ENCODE measurements at regions not wholly inside any gene's neighbourhood (a gene's known extent, or its start where the extent isn't known, plus 50 kb on each side); places are given as distances from the start of the nearest gene placed in this dataset.

GRCh38 chr20:21968486-21968885, 263.0 kb downstream of the PAX1 start:
- Mint-ChIP-seq H3K9me3 (peaks cover 1 to 2% of the 10 kb centered on the region in 2 experiments), H3K4me1 (no peaks in the 10 kb centered on the region), H3K27me3 (ENCODE audit: low read depth) (no peaks in the 10 kb centered on the region), H3K27ac (no peak overlapping the region; a peak in 1 of 7 replicates), H3K4me3 (no peak overlapping the region), H3K36me3 (ENCODE audit: insufficient read depth in 1 of 3, low read depth in 3 of 3) (peaks cover 0 to 2% (median 1%) of the 10 kb centered on the region in 3 experiments; a peak in 1 of 7 replicates)
- H3T11ph ChIP-seq (ENCODE audit: low read length), result no peak overlapping the region
- H3K4ac ChIP-seq (ENCODE audit: low read depth, low read length), result no peak overlapping the region
- H3K14ac ChIP-seq (ENCODE audit: insufficient read depth, low read length), result no peak overlapping the region
- no peak overlapping the region for H2BK5ac ChIP-seq (ENCODE audit: insufficient read length, low read length)
- no peak overlapping the region for H3K23ac ChIP-seq (ENCODE audit: insufficient read length, low read depth, low read length)
- no peak overlapping the region for H3K27ac ChIP-seq (ENCODE audit: insufficient read length, low read depth, low read length)
- H3K79me2 ChIP-seq (ENCODE audit: insufficient read depth, low read length), result no peaks in the 10 kb centered on the region
- H4K8ac ChIP-seq (replicated peaks; ENCODE audit: insufficient read length, low read depth, low read length), result no peak overlapping the region
- H3K18ac ChIP-seq (ENCODE audit: insufficient read length, low read depth, low read length), result no peak overlapping the region
- H2BK15ac ChIP-seq (ENCODE audit: low read depth, low read length), result no peak overlapping the region
- no peak overlapping the region for H4K5ac ChIP-seq (ENCODE audit: insufficient read length, low read depth, low read length)
- H2AK5ac ChIP-seq (ENCODE audit: insufficient read length, low read length), result no peak overlapping the region
- no peaks in the 10 kb centered on the region for H3K79me1 ChIP-seq (ENCODE audit: insufficient read depth, low read depth, low read length, poor library complexity, severe bottlenecking)
- H3K56ac ChIP-seq (ENCODE audit: insufficient read length, low read depth, low read length), result no peak overlapping the region
- H3K23me2 ChIP-seq (ENCODE audit: insufficient read length, low read depth, low read length, poor library complexity, severe bottlenecking), result no peaks in the 10 kb centered on the region
- no peaks in the 10 kb centered on the region for H3K9me3 ChIP-seq (ENCODE audit: control insufficient read depth, low read depth, low read length)
- no peak overlapping the region for H2AFZ ChIP-seq (ENCODE audit: low read length)
- no peaks in the 10 kb centered on the region for H4K20me1 ChIP-seq (ENCODE audit: control insufficient read depth, insufficient read depth, insufficient read length)
- H2BK20ac ChIP-seq (ENCODE audit: low read depth, low read length, poor library complexity, severe bottlenecking), result no peak overlapping the region
- no peak overlapping the region for H2BK120ac ChIP-seq (ENCODE audit: low read depth, low read length, poor library complexity, severe bottlenecking)
- H3K27me3 ChIP-seq (ENCODE audit: insufficient read depth, low read length), result no peaks in the 10 kb centered on the region
- TF ChIP-seq CTCF (conservative IDR thresholded peaks at IDR 0.05), result no peak; the same call in 2 of the 3 replicates
- no peak for DNase-seq
- no peak overlapping the region for H2BK12ac ChIP-seq (ENCODE audit: insufficient read length, low read depth, low read length)
- no peaks in the 10 kb centered on the region for H3K4me1 ChIP-seq (ENCODE audit: insufficient read depth, low read length)
- H3K9ac ChIP-seq (ENCODE audit: extremely low read depth, insufficient read length, low read length), result no peak overlapping the region
- H4K91ac ChIP-seq (ENCODE audit: insufficient read length, low read depth, low read length), result no peak overlapping the region
- no peak overlapping the region for H3K4me2 ChIP-seq (ENCODE audit: insufficient read depth, insufficient read length, low read length)

All from H9 (cell line).